Transverse colon (tissue), 4 donors: ENCODE measurements at regions not wholly inside any gene's neighbourhood (a gene's known extent, or its start where the extent isn't known, plus 50 kb on each side); places are given as distances from the start of the nearest gene placed in this dataset.
"Not testable (repeated sequence)": the region's sequence is repeated elsewhere in the genome, so short reads cannot be mapped to it uniquely, and the experiment has no call there.

Experiments used
- DNase-seq: peaks from one replicate; pipeline ENCODE4 v3.0.0-alpha.2; 2019
- H3K27ac ChIP-seq, 4 donors: fragments of 200-600 bp; sonication (generic); 2 replicates each; pipeline ENCODE4 v1.5.1; 2016 to 2018; ENCODE audit warnings: inconsistent platforms in 4 of 4
- H3K27me3 ChIP-seq: fragments of 200-600 bp; sonication (generic); 2 replicates; pipeline ENCODE4 v1.5.1; 2017; ENCODE audit warnings: inconsistent platforms
- H3K36me3 ChIP-seq, 4 donors: fragments of 200-600 bp; sonication (generic); 2 replicates each; pipeline ENCODE4 v1.5.1; 2017 to 2019; ENCODE audit warnings: inconsistent platforms in 4 of 4
- H3K4me1 ChIP-seq, 4 donors: fragments of 200-600 bp; sonication (generic); 2 replicates each; pipeline ENCODE4 v1.5.1; 2017 to 2020; ENCODE audit warnings: inconsistent platforms in 4 of 4
- H3K4me3 ChIP-seq, 4 donors: fragments of 200-600 bp; sonication (generic); 1 replicate in 1 of 4; 2 replicates in 3 of 4; pipeline versions ENCODE4 v1.5.1 to v1.6.1; 2017 to 2019; ENCODE audit warnings: inconsistent platforms in 4 of 4
- H3K9me3 ChIP-seq, 2 donors: fragments of 200-600 bp; sonication (generic); 2 replicates each; pipeline ENCODE4 v1.5.1; 2017 to 2019; ENCODE audit warnings: inconsistent platforms in 2 of 2
- CTCF ChIP-seq, 5 experiments: fragments of 200-600 bp in 3 of 5; fragments of 450-650 bp in 2 of 5; sonication (generic) in 3 of 5; IDR thresholded peaks; 1 replicate in 2 of 5; 2 replicates in 3 of 5; pipeline ENCODE4 v1.5.1; 2016 to 2017; ENCODE audit warnings: antibody characterized with exemption in 5 of 5, inconsistent platforms in 3 of 5, mild to moderate bottlenecking in 2 of 5, moderate library complexity in 1 of 5
- EP300 ChIP-seq: sonication (generic); formaldehyde crosslinking; IDR thresholded peaks from one replicate; pipeline ENCODE4 v1.6.1; 2017; ENCODE audit warnings: antibody characterized with exemption, low read depth
- POLR2A ChIP-seq: fragments of 450-650 bp; IDR thresholded peaks from one replicate; pipeline ENCODE4 v1.6.1; 2016; ENCODE audit warnings: antibody characterized with exemption, mild to moderate bottlenecking, moderate library complexity
- POLR2AphosphoS5 ChIP-seq, 3 donors: sonication (generic); formaldehyde crosslinking; IDR thresholded peaks; one replicate each; pipeline ENCODE4 v1.6.1; 2016; ENCODE audit warnings: antibody characterized with exemption in 3 of 3
- WGBS, 2 donors: methylation state at CpG; one replicate each; pipeline ENCODE4 v1.1.5; 2018; ENCODE audit warnings: low coverage in 1 of 2; 5-methylcytosine and 5-hydroxymethylcytosine counted together
- in situ Hi-C, 4 donors: fragments of 200-750 bp; cut with MboI; loops; one replicate each; pipeline versions ENCODE4 v1.15.0 to v1.15.1; 2017; ENCODE audit warnings: low sequenced_read_pairs in 3 of 4, low pct_ligation_motif_present in 1 of 4, low pct_unique_long_range_greater_than_20kb in 1 of 4
- intact Hi-C: fragments of 100-400 bp; cut with DNase I; formaldehyde crosslinking; loops from one replicate; pipeline ENCODE4 v1.15.1; 2023; ENCODE audit warnings: low total_unique reads

DNA sequence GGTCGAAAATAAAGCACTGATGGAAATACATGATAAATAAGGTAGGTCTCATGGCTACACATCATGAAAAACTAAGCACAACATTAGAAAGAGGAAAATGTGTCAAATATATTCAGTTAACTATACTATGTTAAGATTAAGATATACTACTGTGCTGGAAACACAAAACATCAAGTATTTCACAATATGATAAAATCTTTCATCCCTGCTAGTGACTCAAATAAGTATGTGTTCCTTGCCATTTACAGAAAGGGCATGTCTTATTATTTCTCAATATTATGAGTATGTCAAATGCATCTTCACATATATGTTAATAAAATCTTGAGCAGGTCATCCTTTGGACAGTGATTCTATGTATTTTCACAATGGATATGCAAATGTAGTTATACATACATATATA lies 1260.1 kb upstream of the ADGRL2 start:
- Histone ChIP-seq H3K36me3 (no peaks in the 10 kb centered on the region), H3K4me1 (no peaks in the 10 kb centered on the region), H3K9me3 (no peaks in the 10 kb centered on the region), H3K4me3 (no peak overlapping the region), H3K27me3 (no peaks in the 10 kb centered on the region), H3K27ac (no peak overlapping the region)
- 62 to 69% methylated on average over 1 of the region's 1 CpG for WGBS, 2 donors
- TF ChIP-seq EP300: no peak
- no peak for TF ChIP-seq POLR2AphosphoS5 (IDR thresholded peaks at IDR 0.05)
- no peak for TF ChIP-seq CTCF (IDR thresholded peaks at IDR 0.05)
- TF ChIP-seq POLR2A: no peak
- in situ Hi-C loops: no loop called here
- intact Hi-C loops: no loop called here
- DNase-seq: no peak

DNA sequence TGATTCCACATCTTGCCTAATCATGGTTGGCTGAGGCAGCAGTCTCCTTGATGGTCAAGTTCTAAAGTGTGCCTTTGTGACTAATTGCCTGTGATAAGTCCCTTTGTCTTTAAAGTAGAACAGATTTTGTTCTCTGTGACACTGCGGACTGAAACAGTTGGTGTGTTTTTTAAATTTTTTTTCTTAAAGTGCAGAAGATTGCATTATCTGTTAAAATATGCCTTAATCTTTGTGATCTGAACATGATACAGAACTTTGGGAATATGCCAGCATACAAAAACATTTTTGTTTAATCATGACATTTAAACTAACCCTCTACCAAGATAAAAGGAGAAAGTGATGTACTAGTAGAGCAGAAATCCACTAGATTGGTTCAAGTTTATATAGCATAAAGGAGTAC lies 1260.6 kb upstream of the ADGRL2 start:
- Histone ChIP-seq H3K9me3 (no peaks in the 10 kb centered on the region), H3K4me3 (no peak overlapping the region), H3K27me3 (no peaks in the 10 kb centered on the region), H3K27ac (no peak overlapping the region), H3K36me3 (no peaks in the 10 kb centered on the region), H3K4me1 (no peaks in the 10 kb centered on the region)
- DNase-seq: no peak
- in situ Hi-C loops (no loop called here), intact Hi-C loops (no loop called here)
- 94 to 100% methylated on average over 1 of the region's 1 CpG for WGBS, 2 donors
- TF ChIP-seq EP300 (no peak), POLR2AphosphoS5 (IDR thresholded peaks at IDR 0.05) (no peak), POLR2A (no peak), CTCF (IDR thresholded peaks at IDR 0.05) (no peak)

- H3K9me3 ChIP-seq, DNase-seq, intact Hi-C loops, H3K27me3 ChIP-seq, H3K36me3 ChIP-seq, H3K4me1 ChIP-seq, H3K27ac ChIP-seq, in situ Hi-C loops, H3K4me3 ChIP-seq: not testable (repeated sequence)
- 88 to 93% methylated on average over 6 to 8 of the region's 8 CpGs for WGBS, 2 donors
Measured at GRCh38 chr1:80539298-80539697, 1261.4 kb upstream of the ADGRL2 start.

- H3K4me1 ChIP-seq: no peaks in the 10 kb centered on the region
- no peak for TF ChIP-seq EP300
- no peak for TF ChIP-seq POLR2A
- TF ChIP-seq CTCF (IDR thresholded peaks at IDR 0.05): no peak
- TF ChIP-seq POLR2AphosphoS5 (IDR thresholded peaks at IDR 0.05): no peak
- intact Hi-C loops: no loop called here
- H3K27ac ChIP-seq: no peak overlapping the region
- no peak overlapping the region for H3K4me3 ChIP-seq
- H3K9me3 ChIP-seq: no peaks in the 10 kb centered on the region
- H3K27me3 ChIP-seq: no peaks in the 10 kb centered on the region
- in situ Hi-C loops: no loop called here
- H3K36me3 ChIP-seq: no peaks in the 10 kb centered on the region
- no peak for DNase-seq
- WGBS, 2 donors: 76 to 84% methylated on average over 3 to 4 of the region's 4 CpGs
Measured at GRCh38 chr1:80536461-80536860, 1264.3 kb upstream of the ADGRL2 start.

DNA sequence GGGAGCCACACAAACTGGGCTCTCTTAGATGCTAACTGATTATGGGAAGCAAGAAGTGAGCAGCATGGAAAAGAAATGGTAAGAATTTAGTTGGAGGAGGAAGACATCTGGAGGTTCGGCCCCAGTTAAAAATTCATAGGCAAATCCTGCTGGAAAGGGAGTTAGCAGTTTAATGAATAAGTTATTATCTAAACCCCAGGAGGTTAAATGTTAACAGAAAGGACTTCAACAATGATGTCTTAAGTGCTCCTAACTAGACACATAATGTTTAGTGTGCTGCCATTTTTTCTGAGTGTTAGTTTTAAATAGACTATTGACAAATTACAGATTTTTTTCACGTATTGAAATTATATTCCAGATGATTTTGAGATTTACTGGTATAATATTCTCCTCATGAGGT lies 1265.3 kb upstream of the ADGRL2 start:
- no peak overlapping the region for H3K4me3 ChIP-seq
- in situ Hi-C loops (no loop called here), intact Hi-C loops (no loop called here)
- H3K27ac ChIP-seq: no peak overlapping the region
- WGBS, 2 donors: 58 to 63% methylated on average over 2 of the region's 2 CpGs
- no peak for DNase-seq
- H3K36me3 ChIP-seq: no peaks in the 10 kb centered on the region
- no peaks in the 10 kb centered on the region for H3K4me1 ChIP-seq
- TF ChIP-seq POLR2AphosphoS5 (IDR thresholded peaks at IDR 0.05) (no peak), CTCF (IDR thresholded peaks at IDR 0.05) (no peak), EP300 (no peak), POLR2A (no peak)
- no peaks in the 10 kb centered on the region for H3K9me3 ChIP-seq
- H3K27me3 ChIP-seq: no peaks in the 10 kb centered on the region
